B cell (primary cell): ENCODE measurements at regions not wholly inside any gene's neighbourhood (a gene's known extent, or its start where the extent isn't known, plus 50 kb on each side); places are given as distances from the start of the nearest gene placed in this dataset.

ENCODE experiments used
- ATAC-seq: fragments of 200-7000 bp; cut with Tn5 transposase; one replicate; pipeline ENCODE4 v1.10.0; 2021; ENCODE audit warnings: low read depth, mild to moderate bottlenecking, moderate number of reproducible peaks, moderate library complexity
- CTCF ChIA-PET: fragments of 350-600 bp; sonication (Branson Sonifier 250); formaldehyde crosslinking; loops from one replicate; lab custom pipeline; 2021; ENCODE audit warnings: antibody characterized with exemption, inconsistent platforms; lab: Charles Lee
- POLR2A ChIA-PET: fragments of 350-600 bp; sonication (Branson Sonifier 250); formaldehyde crosslinking; loops from one replicate; lab custom pipeline; 2021; ENCODE audit warnings: antibody characterized with exemption; lab: Charles Lee
- DNase-seq: peaks from one replicate; pipeline ENCODE4 v3.0.0; 2013
- H2AFZ ChIP-seq: 2 replicates; pipeline ENCODE4 v1.6.1; 2012; ENCODE audit warnings: mild to moderate bottlenecking, low read depth, low read length; ENCODE audit not compliant: insufficient read depth, poor library complexity, severe bottlenecking
- H3K27ac ChIP-seq, 2 donors: 1 replicate in 1 of 2; 2 replicates in 1 of 2; pipeline ENCODE4 v1.5.1; 2012 to 2013; ENCODE audit warnings: low read length in 2 of 2, mild to moderate bottlenecking in 2 of 2, moderate library complexity in 1 of 2
- H3K27me3 ChIP-seq, 4 experiments: fragments of 200-600 bp in 1 of 4; sonication (generic) in 1 of 4; replicated peaks in 1 of 4; 1 replicate in 2 of 4; 2 replicates in 2 of 4; pipeline versions ENCODE4 v1.6.1 to v1.7.0; 2013 to 2016; ENCODE audit warnings: low read length in 3 of 4, mild to moderate bottlenecking in 2 of 4, mixed read lengths in 1 of 4, moderate library complexity in 1 of 4; ENCODE audit not compliant: insufficient read depth in 4 of 4, control insufficient read depth in 3 of 4; ENCODE audit errors: control extremely low read depth in 1 of 4
- H3K36me3 ChIP-seq, 2 experiments: replicated peaks in 1 of 2; 1 replicate in 1 of 2; 2 replicates in 1 of 2; pipeline versions ENCODE4 v1.6.1 to v1.7.1; 2013; ENCODE audit warnings: low read length in 1 of 2; ENCODE audit not compliant: insufficient read depth in 2 of 2, control insufficient read depth in 1 of 2; ENCODE audit errors: control extremely low read depth in 1 of 2, extremely low read depth in 1 of 2
- H3K4me1 ChIP-seq, 2 donors: fragments of 200-600 bp in 1 of 2; sonication (generic) in 1 of 2; 1 replicate in 1 of 2; 2 replicates in 1 of 2; pipeline versions ENCODE4 v1.5.1 to v1.6.1; 2013 to 2017; ENCODE audit warnings: low read length in 2 of 2; ENCODE audit not compliant: control insufficient read depth in 2 of 2, insufficient read depth in 2 of 2
- H3K4me2 ChIP-seq: replicated peaks from 2 replicates; pipeline ENCODE3; 2012; ENCODE audit warnings: mild to moderate bottlenecking, low read depth, low read length; ENCODE audit not compliant: poor library complexity, severe bottlenecking
- H3K4me3 ChIP-seq, 5 experiments: fragments of 200-600 bp in 1 of 5; sonication (generic) in 1 of 5; 1 replicate in 3 of 5; 2 replicates in 2 of 5; pipeline versions ENCODE4 v1.5.1 to v1.7.0; 2011 to 2016; ENCODE audit warnings: low read length in 4 of 5, mild to moderate bottlenecking in 4 of 5, low read depth in 2 of 5, control low read depth in 1 of 5, moderate library complexity in 1 of 5; ENCODE audit not compliant: insufficient read depth in 1 of 5; ENCODE audit errors: control extremely low read depth in 1 of 5, extremely low read depth in 1 of 5
- H3K79me2 ChIP-seq: fragments of 200-600 bp; sonication (generic); one replicate; pipeline ENCODE4 v1.6.0; 2016; ENCODE audit warnings: low read length; ENCODE audit not compliant: control insufficient read depth, insufficient read depth
- H3K9ac ChIP-seq: fragments of 200-600 bp; sonication (generic); 2 replicates; pipeline ENCODE4 v1.6.1; 2017; ENCODE audit warnings: mild to moderate bottlenecking, low read length, moderate library complexity
- H3K9me3 ChIP-seq, 3 donors: one replicate each; pipeline versions ENCODE4 v1.6.1 to v1.7.1; 2013; ENCODE audit warnings: low read length in 2 of 3; ENCODE audit not compliant: control insufficient read depth in 2 of 3, insufficient read depth in 1 of 3; ENCODE audit errors: control extremely low read depth in 1 of 3
- H4K20me1 ChIP-seq: 2 replicates; pipeline ENCODE4 v1.6.0; 2012; ENCODE audit warnings: mild to moderate bottlenecking, low read length; ENCODE audit not compliant: insufficient read depth, control insufficient read depth, poor library complexity, severe bottlenecking
- H3K27ac Mint-ChIP-seq: one replicate; pipeline ENCODE4 v1.8.0; 2021; ENCODE audit warnings: mixed read lengths
- H3K27me3 Mint-ChIP-seq: one replicate; pipeline ENCODE4 v1.8.0; 2021; ENCODE audit warnings: mixed read lengths
- H3K4me1 Mint-ChIP-seq: one replicate; pipeline ENCODE4 v1.8.0; 2021; ENCODE audit warnings: mixed read lengths
- H3K4me3 Mint-ChIP-seq: one replicate; pipeline ENCODE4 v1.8.0; 2021; ENCODE audit warnings: mixed read lengths
- H3K9me3 Mint-ChIP-seq: one replicate; pipeline ENCODE4 v1.8.0; 2022; ENCODE audit warnings: mixed read lengths; ENCODE audit not compliant: insufficient read depth
- CTCF ChIP-seq: fragments of 200-600 bp; IDR thresholded peaks from one replicate; pipeline ENCODE4 v1.8.0; 2022; ENCODE audit warnings: antibody characterized with exemption, mild to moderate bottlenecking
- EZH2 ChIP-seq: IDR thresholded peaks from 2 replicates; pipeline ENCODE4 v1.6.1; 2012; ENCODE audit warnings: borderline replicate concordance, low read depth, mild to moderate bottlenecking, moderate library complexity, low read length; ENCODE audit not compliant: insufficient read depth, poor library complexity, severe bottlenecking
- WGBS: methylation state at CpG from one replicate; pipeline ENCODE4 v1.1.5; 2013; ENCODE audit warnings: missing lambda C conversion rate; ENCODE audit not compliant: insufficient coverage; 5-methylcytosine and 5-hydroxymethylcytosine counted together
- intact Hi-C: fragments of 100-400 bp; cut with micrococcal nuclease; formaldehyde crosslinking; loops from one replicate; pipeline ENCODE4 v1.10.0; 2022

DNA sequence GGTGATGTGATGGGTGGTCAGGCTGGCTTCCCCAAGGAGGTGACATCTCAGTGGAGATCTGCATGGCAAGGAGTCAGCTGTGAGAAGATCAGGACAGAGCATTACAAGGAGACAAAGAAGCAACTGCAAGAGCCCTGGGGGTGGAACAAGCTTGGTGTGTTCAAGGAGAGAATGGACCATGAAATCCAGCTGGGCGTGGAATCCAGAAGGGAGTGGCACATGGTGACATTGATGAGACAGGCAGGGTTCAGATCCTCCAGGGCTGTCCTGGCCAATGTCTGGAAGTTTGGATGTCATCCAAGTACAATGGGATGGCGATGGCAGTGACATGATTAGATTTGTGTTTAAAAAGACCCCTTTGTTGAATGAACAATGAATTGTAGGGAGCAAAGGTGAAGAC is 175.6 kb downstream of the MACROH2A1 start:
- 89% methylated on average over 2 of the region's 2 CpGs for WGBS
- POLR2A ChIA-PET = no interaction called here
- Mint-ChIP-seq H3K9me3 (no peaks in the 10 kb centered on the region), H3K27me3 (peaks cover 24% of the 10 kb centered on the region), H3K4me1 (no peaks in the 10 kb centered on the region), H3K4me3 (no peak overlapping the region), H3K27ac (no peak overlapping the region)
- no peak overlapping the region for H3K4me2 ChIP-seq
- H2AFZ ChIP-seq = no peak overlapping the region
- no peak for DNase-seq
- no peaks in the 10 kb centered on the region for H3K4me1 ChIP-seq
- no peaks in the 10 kb centered on the region for H3K79me2 ChIP-seq
- H4K20me1 ChIP-seq = no peaks in the 10 kb centered on the region
- no peaks in the 10 kb centered on the region for H3K36me3 ChIP-seq
- intact Hi-C loops = no loop called here
- peaks cover 0 to 4% (median 0%) of the 10 kb centered on the region in 4 experiments for H3K27me3 ChIP-seq
- ATAC-seq = no peak
- TF ChIP-seq EZH2 (no peak), CTCF (no peak)
- no peak overlapping the region for H3K4me3 ChIP-seq
- H3K9ac ChIP-seq = no peak overlapping the region
- CTCF ChIA-PET = no interaction called here
- no peak overlapping the region for H3K27ac ChIP-seq
- no peaks in the 10 kb centered on the region for H3K9me3 ChIP-seq

GRCh38 chr5:135222771-135223170 is 176.3 kb downstream of the MACROH2A1 start:
- Histone ChIP-seq H3K4me1 (no peaks in the 10 kb centered on the region), H3K9ac (no peak overlapping the region), H3K4me2 (no peak overlapping the region), H3K4me3 (no peak overlapping the region), H3K79me2 (no peaks in the 10 kb centered on the region), H2AFZ (no peak overlapping the region), H3K9me3 (no peaks in the 10 kb centered on the region), H4K20me1 (no peaks in the 10 kb centered on the region), H3K27ac (no peak overlapping the region), H3K27me3 (peaks cover 0 to 4% (median 0%) of the 10 kb centered on the region in 4 experiments), H3K36me3 (no peaks in the 10 kb centered on the region)
- ATAC-seq (no peak), DNase-seq (no peak)
- Mint-ChIP-seq H3K27ac (no peak overlapping the region), H3K9me3 (no peaks in the 10 kb centered on the region), H3K4me1 (no peaks in the 10 kb centered on the region), H3K4me3 (no peak overlapping the region), H3K27me3 (peaks cover 22% of the 10 kb centered on the region)
- CTCF ChIA-PET = interaction anchor here (1.0 kb wide), 1 partner anchor 12 kb away, joined by 3 read pairs; no protein-coding TSS in a partner anchor
- intact Hi-C loops = no loop called here
- no peak for TF ChIP-seq CTCF
- no peak for TF ChIP-seq EZH2
- POLR2A ChIA-PET = no interaction called here
- no CpG with 5 or more reads among the region's 3 CpGs for WGBS
